Central memory CD4-positive, alpha-beta T cell (primary cell): ENCODE measurements at regions not wholly inside any gene's neighbourhood (a gene's known extent, or its start where the extent isn't known, plus 50 kb on each side); places are given as distances from the start of the nearest gene placed in this dataset.
"Not testable (repeated sequence)": the region's sequence is repeated elsewhere in the genome, so short reads cannot be mapped to it uniquely, and the experiment has no call there.

Experiments
- DNase-seq: peaks from one replicate; pipeline ENCODE4 v3.0.0; 2022

DNA sequence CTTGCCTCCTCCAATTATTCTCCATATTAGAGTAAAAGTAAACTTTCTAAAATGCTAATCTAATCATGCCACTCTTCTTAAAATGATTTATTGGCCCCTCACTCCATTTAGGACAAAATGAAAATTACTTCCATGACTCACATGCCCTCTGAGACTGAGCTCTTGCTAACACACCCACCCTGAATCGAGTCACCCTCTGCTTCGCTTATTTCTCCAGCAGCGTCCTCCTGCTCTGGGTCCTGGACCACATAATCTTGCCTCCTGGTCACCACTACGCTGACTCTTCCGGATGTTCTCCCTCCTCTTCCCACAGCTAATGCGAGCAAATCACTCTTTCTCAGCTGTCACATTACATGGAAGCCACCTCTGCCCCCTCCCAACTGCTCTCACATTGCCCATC lies 384.0 kb upstream of the FZD8 start:
- DNase-seq, result no peak

DNA sequence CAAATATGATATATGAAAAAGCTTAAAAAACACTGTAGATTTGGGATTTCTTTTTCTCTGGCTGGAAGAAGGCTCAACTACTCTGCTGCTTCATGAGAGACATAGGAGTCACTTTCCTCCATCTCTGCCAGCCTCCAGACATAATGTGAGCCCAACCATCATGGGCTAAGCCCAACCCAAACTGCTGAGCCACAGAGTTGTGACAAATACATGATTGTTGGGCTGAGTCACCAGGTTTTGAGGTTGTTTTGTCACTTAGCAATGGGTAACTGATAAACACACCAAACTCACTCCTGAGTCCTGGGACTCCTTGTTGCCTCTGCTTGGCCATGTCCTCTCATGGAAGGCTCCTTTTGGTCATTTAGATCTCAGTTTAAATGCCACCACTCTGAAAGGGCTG lies 381.8 kb upstream of the FZD8 start:
- no peak for DNase-seq

DNA sequence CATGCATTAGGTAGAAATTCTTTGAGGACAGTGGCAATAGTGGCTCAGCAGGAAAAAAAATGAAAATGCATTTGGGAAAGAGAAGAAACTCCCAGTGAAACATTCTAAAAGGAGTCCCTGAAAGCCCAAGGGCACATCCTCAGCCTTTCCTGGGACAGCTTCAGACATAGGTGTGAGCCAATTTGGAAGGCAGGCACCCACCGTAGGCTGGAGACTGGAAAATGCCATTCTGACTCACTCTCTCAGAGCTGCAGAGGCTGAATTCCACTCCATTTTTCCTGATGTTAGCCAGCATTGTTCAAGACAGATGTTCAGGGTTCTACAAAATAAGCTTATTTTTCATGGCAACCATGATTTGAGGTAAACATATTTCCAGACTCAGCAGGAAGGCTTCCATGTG lies 379.0 kb upstream of the FZD8 start:
- DNase-seq, result no peak

DNA sequence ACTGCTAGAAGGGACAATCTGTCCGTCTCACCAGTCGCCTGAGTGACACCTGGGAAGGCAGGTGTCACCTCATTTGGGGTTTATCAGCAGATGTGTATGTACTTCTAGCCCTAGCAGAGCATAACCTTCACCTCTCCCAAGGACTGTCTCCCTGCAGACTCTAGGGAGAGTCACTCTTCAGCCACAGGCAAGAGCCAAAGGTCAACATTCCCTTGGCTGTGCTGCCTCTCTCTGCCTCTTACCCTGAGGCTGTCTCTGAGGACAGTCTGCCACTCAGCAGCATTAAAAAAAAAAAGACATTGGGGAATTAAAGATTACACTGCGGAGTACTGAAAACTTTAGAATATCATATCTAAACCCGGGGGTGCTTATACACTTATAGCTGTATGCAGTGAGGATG lies 377.7 kb upstream of the FZD8 start:
- DNase-seq, result no peak

DNA sequence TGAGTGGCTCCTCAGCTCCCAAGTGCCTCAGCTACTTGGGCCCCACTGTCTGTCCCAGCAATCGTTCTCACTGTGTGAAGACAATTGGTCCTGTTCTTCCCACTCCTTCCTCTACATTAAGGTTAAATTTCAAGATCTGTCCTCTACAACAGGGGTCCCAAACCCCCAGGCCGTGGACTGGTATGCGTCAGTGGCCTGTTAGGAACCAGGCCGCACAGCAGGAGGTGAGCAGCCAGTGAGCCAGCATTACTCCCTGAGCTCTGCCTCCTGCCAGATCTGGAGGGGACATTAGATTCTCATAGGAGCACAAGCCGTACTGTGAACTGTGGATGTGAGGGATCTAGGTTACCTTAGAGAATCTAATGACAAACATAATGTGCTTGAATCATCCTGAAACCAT lies 376.9 kb upstream of the FZD8 start:
- no peak for DNase-seq

DNA sequence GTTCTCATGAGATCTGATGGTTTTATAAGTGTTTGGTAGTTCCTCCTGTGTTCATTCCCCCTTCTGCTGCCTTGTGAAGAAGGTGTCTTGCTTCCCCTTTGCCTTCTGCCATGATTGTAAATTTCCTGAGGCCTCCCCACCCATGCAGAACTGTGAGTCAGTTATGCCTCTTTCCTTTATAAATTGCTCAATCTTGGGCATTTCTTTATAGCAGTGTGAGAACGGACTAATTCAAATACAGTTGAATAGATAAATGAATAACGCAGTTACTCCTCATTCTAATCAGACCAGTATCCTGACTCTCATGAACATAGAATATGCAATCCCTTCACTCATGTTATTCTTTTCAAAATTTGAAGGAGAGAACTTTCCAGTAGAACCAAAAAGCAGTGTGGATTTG lies 375.0 kb upstream of the FZD8 start:
- no peak for DNase-seq

DNA sequence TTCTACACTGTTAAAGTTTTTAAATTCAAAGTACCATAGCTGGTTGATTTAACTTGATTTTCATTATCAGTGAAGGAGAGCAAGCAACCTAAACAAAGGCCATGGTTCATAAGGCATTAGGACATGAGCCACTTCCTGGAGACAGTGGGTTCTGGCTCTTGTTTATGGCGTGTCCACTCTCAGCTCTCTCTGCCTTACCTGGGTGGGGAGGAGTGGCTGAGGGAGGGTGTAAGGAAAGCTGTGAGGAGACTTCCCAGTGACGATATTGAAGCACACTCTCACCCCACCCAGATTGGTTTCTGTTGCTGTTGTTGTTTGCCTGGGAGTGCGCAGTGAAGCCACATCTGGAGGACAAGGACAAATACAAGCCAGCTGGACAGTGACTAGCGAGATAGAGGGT lies 365.3 kb upstream of the FZD8 start:
- DNase-seq, result no peak

DNA sequence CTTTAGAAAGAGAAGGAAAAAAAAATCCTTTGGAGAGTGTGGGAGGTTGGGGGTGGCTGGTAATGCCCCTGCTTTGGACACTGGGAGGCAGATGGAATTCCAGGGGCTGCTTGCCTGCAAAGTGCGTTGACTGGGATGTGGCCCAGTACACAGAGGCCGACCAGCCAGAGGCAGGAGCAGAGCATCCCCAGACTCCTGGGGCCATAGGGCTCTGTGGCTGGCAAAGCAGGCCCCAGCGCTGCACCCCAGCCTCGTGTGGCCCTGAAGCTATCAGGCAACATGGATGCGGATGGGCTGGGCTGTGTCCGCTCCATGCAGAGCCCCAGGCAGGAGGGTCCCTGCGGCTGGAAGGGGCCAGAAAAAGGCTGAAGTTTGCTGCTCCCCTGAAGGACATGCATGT lies 361.6 kb upstream of the FZD8 start:
- no peak for DNase-seq

DNA sequence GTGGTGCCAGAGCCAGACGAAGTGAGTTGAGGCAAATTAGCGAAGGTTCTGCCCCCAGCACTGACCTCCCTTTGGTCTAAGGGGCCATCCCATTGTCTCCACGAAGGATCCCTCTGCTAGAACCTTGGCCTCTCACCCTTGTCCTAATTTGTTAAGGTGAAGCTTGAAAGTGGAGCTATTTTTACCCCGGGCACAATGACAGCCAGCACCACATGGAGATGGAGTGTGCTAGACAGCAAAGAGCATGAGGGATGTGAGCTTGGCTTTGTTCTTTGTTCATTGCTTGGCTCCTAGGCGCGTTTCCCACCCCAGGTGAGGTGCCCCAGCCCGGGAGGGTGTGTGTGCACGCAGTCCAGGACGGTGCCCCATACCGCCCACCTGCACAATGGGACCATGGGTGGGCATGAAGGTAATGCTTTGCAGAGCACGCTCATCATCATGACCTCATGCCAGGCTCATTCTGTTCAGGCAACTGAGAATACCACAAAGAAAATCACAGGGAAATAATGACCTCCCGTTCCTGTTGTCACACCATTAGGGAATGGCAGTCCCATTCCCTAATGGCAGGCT lies 361.0 kb upstream of the FZD8 start:
- no peak for DNase-seq

DNA sequence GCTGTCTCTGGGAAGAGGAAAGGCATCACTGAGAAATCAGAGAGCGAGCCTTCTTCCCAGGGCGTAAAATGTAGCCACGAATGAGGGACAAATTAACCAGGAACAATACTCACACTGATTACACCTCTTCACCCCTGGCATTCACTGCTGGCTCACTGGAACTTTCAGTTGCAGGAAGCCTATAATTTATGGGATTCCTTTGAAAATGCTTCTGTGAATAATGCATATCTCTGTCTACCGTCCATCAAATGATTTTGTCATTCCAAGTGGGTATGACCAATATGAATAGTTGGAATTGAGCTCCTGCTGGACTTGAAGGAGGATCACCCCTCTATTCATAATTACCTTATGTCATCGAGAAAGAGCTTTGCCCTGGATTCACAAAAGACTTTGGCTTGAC lies 360.3 kb upstream of the FZD8 start:
- DNase-seq, result no peak

DNA sequence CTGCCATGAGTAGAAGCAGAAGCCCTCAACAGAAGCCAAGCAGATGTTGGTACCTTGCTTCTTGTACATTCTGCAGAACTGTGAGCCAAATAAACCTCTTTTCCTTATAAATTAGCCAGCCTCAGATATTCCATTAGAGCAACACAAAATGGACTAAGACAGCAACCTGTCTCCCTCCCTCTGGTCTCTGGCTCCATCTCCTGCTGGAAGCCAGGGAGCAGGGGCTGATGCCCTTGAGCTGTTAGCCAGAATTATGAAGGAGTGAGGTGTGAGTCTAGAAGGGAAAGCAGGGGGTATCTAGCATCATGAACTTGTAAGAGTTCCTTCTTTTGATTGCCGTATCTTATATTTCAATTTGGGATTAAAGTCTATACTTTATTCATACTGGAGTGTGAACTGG lies 358.7 kb upstream of the FZD8 start:
- not testable (repeated sequence) for DNase-seq

DNA sequence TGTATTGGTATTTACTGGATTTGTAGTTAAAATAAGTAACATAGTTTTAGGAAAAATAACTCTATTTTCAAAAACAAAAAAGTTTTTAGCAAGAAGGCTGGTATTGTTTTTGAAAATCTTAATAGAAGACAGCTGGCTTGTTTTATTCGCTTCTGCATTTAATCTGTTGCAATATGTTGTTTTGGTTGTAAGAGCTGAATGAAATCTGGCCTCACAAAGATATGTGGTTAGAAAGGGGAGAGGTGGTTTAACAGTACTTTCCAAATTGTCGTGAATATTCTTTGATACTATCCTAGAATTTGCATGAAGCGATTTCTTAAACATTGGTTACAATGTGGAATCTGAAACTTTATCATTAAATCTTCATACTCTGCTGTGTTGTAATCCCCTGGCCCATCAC lies 355.9 kb upstream of the FZD8 start:
- no peak for DNase-seq

DNA sequence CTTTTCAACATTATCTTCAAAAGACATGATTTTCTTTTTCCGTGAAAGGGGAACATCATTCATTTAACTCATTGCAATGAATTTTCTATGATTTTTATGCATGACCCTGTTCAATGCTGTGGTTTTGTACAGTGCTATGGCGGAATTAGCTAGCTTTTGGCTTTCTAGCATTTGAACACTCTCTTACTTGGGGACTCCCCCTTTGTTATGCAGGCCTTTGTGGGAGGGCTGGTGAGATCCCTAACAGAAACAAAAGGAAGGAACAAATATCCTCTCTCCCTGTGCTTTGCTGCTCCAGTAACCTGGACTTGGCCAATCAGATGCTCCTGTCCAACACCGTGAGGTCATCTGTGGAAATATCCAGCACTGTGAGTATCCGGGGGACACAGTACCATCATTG lies 353.4 kb upstream of the FZD8 start:
- DNase-seq, result no peak

DNA sequence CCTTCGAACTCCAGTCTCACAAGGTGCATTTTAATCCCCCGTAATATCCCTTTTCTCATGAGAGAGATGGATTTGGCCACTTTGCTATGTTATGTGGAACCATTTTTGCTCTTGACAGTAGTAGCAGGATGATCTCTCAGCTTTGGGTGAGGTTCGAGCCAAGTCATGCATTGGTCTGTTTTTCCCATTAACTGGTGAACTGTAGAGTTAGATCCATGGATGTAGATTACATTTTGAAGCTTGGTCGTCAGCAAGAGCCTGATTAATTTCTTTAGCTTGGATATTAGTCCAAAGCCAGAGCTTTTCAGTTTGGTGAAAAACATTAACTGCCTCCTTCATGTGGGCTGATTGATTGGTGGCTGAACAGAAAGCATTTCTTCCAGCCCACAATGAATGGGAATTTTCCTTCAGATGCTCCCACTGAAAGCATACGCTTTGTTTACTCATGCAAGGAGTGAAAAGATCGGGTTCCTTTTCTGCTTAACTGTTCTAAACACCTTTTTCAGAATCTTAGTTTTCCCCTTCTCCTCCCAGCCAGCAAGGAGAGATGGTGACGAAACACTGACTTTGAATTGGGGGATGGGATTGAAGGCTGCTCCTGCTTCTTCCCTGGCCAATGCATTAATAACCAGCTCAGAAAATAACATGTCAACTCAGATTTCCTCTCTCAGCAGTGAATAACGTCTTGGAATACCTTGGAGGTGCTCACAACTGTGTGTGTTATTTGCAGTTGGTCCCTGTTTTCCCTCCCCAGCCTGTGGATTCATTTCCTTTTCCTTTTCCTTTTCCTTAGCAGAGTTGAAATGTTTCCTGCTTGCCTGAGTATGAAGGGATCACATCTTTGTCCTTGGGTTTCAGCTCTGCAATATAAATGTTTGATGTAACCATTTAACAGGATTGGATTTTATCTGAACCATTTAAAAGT lies 351.8 kb upstream of the FZD8 start:
- no peak for DNase-seq

DNA sequence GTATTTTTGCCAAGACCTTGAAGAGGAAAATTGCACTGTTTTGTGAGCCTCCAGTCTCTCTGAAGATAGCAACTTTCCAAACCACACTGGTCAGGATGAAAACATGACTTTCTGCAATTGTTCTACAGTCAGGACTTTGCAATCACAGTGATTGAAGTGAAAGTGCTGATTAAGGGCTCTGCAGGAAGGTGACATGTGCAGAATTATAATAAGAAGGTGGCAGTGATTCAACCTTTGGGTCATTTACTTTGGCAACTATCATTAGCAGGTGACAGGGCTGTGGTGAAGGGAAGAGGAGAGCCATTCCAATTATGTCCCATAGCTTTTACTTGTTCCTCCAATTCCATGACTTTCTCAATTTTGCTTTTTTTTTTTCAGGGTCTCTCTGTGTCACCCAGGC lies 350.0 kb upstream of the FZD8 start:
- no peak for DNase-seq

DNA sequence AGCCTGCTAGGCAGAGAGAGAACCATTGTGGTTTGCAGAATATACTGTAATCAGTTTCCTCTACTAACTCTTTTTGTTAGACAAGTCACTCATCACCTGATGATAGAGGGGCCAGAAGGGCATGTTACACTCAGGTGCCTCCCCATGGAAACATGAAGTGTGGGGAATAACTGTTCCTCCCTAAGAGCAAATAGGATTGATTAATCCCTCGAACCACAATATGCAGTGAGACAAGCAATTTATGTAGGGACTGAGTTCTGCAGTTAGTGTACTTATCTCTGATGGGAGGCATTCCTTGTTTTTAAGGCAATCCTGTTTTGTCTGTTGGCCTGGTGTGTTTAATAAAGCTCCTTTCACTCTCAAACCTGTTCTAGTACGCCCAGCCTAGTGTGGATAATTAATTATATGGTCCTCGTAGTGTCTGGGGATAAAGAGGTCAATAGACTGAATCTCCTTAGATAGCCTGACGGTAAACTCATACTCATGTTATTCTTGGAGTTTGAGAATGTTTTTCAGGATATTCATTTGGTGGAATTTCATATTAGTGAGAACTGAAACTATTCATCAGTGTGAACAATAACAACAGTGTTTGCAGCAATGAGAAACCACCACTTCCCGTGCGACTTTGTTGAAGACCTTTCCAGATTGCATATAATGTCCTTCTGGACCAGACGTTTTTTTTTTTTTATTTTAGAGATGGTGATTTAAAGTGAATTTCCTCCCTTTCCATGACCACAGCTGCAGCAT lies 344.8 kb upstream of the FZD8 start:
- no peak for DNase-seq

DNA sequence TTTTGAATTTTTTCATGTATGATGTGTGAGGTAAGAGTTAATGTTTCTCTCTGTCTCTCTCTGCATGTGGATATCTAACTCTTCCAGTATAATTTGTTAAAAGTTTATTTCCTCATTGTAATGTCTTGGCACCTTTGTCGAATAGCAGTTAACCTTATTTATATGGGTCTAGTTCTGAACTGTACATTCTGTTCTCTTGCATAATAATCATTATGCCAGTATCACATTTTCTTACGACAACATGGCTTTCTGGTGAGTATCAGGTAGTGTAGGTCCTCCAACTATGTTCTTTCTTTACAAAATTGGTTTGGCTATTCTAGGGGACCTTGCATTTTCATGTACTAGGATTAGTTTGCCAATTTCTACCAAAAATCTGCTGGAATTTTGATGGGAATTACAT lies 337.0 kb upstream of the FZD8 start:
- no peak for DNase-seq

DNA sequence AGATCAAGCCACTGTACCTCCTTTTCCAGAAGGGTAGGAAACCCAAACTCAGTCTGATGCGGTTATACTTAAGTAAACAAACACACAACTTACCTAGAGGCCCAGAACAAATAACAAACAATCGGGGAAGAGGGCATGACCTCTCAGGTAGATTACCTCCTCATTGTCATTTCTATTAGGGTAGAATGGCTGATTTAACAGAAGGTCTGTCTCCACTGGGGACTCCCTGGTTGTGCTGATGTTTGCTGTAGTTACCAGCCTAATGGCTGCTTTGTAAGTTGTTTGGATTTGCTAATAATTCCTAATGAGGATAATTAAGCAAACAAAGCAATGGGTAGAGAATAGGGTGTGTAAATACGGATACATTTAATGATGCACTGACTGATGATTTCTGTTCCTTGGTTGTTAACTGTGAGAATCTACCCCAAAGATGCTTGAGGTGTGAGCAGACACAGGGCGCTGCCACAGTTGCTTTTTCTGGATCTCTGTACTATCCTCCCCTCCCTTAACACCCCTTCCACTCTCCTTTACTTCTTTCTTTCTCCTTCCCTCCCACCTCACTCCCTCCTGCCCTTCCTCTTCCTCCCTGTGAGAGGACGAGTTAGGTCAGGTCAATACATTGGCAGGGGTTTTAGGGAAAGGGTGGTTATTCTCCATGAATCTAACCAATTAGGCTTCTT lies 332.0 kb upstream of the FZD8 start:
- not testable (repeated sequence) for DNase-seq

DNA sequence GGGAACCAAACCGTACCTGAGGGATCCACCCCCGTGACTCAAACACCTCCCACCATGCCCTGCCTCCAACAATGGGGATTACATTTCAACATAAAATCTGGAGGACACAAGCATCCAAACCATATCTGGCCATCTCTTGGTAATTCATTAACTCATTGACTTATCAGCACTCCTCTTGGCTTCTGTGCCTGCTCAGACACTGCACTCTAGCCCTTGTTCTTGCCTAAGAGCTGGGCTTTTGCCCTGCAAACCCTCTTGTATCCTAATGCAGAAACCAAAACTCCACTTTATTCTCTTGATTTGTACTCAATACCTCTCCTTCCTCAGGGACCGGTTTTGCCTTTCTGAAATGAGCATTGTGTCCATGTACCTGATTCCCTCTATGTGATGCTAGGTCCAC lies 330.2 kb upstream of the FZD8 start:
- no peak for DNase-seq

DNA sequence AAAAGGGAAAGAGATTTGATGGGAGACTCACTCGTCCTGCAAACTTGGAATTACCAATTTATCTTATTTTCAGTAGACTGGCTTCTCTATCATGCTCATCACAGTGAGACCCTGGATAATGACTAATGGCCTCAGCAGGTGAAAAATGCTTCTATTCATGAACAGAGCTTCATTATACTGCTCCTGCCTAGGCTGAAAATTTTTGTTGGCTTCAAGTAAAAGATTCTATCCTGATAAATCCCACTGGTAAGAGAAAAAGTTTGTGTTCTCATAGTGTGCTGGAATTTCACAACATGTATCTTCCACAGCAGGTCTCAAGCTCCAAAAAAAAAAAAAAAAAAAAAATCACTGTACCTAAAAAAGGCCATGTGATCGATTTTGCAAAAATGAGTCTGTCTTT lies 329.3 kb upstream of the FZD8 start:
- DNase-seq, result no peak

DNA sequence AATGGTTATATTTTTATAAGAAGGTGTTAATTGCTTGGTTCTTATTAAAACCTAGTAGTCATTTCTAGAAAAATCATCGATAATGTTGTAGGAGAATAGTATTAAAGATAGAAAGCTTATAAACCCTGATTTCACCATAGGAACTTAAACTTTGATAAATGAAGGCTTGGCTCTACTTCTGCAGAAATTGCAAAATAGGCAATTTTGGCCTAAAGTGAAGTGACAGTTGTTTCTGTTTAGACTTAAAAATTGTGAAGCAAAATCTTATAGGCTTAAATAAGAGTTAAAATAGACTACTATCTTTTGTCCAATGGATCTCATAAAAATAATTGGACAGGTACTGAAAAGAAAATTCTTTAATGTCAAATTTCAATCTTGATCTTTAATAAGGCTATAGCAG lies 321.6 kb upstream of the FZD8 start:
- no peak for DNase-seq

DNA sequence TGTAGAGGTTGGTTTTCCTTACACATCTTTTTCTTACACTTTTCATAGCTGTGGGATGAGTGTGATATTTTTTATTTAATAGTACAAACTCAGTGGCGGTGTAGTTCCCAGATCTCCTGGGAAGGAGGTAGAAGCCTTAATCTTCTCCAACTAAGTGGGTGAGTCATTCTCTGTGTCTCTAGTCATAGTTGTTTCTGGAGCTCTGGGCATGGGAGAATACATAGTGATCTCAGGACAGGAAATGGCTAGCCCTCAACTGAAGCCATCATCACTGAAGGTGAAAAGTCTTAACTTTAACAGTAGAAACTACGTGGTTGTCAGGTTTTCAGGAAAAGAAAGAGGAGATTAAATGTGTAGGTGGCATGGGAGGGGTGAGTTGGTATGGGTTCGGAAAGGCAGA lies 319.4 kb upstream of the FZD8 start:
- no peak for DNase-seq

DNA sequence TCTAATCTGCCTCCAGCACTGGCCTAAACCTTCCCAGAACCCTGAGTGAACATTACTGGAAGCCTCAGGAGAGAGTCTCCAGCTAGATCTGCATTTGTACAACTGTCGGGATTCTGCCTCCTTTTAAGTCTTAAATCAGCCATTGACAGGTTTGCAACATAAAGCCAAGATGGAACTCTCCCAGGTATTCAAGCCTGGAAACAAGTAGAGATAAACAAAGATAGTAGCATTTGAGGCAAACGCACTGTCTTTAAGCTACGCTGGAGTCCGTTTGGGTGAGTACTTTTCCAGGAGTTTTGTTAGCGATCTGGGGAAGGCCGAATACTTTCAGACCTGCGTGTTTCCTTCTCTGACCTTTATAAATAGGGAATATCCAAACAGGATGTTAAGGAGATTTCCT lies 317.2 kb upstream of the FZD8 start:
- no peak for DNase-seq
